ENCODE measurements at regions not wholly inside any gene's neighbourhood (a gene's known extent, or its start where the extent isn't known, plus 50 kb on each side); places are given as distances from the start of the nearest gene placed in this dataset.

GRCh38 chr2:109065391-109065734 lies 63.6 kb upstream of the SH3RF3 start:
- TF ChIP-seq EZH2 (IDR thresholded peaks at IDR 0.05; ENCODE audit: insufficient read depth, poor library complexity, severe bottlenecking) (no peak), EZH2phosphoT487 (IDR thresholded peaks at IDR 0.05; ENCODE audit: insufficient read depth, low read depth) (no peak)
